ENCODE measurements at regions not wholly inside any gene's neighbourhood (a gene's known extent, or its start where the extent isn't known, plus 50 kb on each side); places are given as distances from the start of the nearest gene placed in this dataset.

- TF ChIP-seq THAP7 (CRISPR knock-in tag; IDR thresholded peaks at IDR 0.05) (no peak), HMG20B (CRISPR knock-in tag; conservative IDR thresholded peaks at IDR 0.05) (no peak), U2AF2 (IDR thresholded peaks at IDR 0.05; ENCODE audit: low read depth, low read length) (no peak), CTCF (CRISPR knock-in tag; IDR thresholded peaks at IDR 0.05) (no peak), ZNF790 (CRISPR knock-in tag; IDR thresholded peaks at IDR 0.05; ENCODE audit: borderline replicate concordance) (no peak), SOX5 (CRISPR knock-in tag; IDR thresholded peaks at IDR 0.05; ENCODE audit: borderline replicate concordance) (no peak), POLR2A (IDR thresholded peaks at IDR 0.05; ENCODE audit: insufficient read depth in 1 of 2, low read depth in 2 of 2, low read length in 2 of 2) (no peak)
Observed at GRCh38 chr12:59386236-59386635, 209.6 kb upstream of the SLC16A7 start.

Measured in HepG2 (cell line).